ENCODE measurements at regions not wholly inside any gene's neighbourhood (a gene's known extent, or its start where the extent isn't known, plus 50 kb on each side); places are given as distances from the start of the nearest gene placed in this dataset.

GRCh38 chr1:88296642-88297041, 387.4 kb upstream of the PKN2 start:
- no peak overlapping the region for H3K9ac ChIP-seq (ENCODE audit: low read length)
- H3K9me3 ChIP-seq (ENCODE audit: control insufficient read depth, low read length): no peaks in the 10 kb centered on the region

DNA sequence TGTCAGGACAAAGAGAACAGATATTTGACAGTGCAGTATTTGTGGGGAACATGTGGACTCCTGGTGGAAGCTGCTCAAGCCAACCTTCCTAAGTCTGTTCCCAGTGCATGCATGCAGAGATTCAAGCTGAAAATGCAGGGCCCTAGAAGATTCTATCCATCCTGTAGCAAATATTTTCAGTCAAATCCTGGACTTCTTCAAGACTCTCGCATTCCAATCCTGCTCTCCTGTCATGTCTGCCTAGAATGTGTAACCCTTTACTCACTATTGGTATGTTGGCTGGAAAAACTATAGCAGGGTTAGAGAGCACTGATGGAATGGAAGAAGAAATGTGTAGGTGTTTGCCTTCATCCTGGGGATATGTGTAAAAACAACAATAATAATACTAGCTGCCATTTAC, 385.6 kb upstream of the PKN2 start:
- no peaks in the 10 kb centered on the region for H3K79me1 ChIP-seq (replicated peaks; ENCODE audit: low read length, poor library complexity, severe bottlenecking)
- H4K8ac ChIP-seq (ENCODE audit: low read length): no peak overlapping the region
- H3K4me3 ChIP-seq (ENCODE audit: insufficient read depth in 1 of 2, low read depth in 1 of 2, low read length in 2 of 2): no peak overlapping the region
- H3K14ac ChIP-seq (ENCODE audit: low read length in 2 of 2): no peak overlapping the region
- H3K27me3 ChIP-seq (ENCODE audit: control insufficient read depth in 1 of 2, insufficient read depth in 1 of 2, low read length in 2 of 2): no peaks in the 10 kb centered on the region
- no peak overlapping the region for H3K4me2 ChIP-seq (ENCODE audit: low read length, poor library complexity, severe bottlenecking)
- no peak overlapping the region for H2AK5ac ChIP-seq (ENCODE audit: low read length, severe bottlenecking)
- H3K9ac ChIP-seq (ENCODE audit: low read length): no peak overlapping the region
- no CpG with 5 or more reads among the region's 1 CpG for WGBS
- H2BK5ac ChIP-seq (ENCODE audit: low read depth, low read length, poor library complexity, severe bottlenecking): no peak overlapping the region
- no peaks in the 10 kb centered on the region for H3K36me3 ChIP-seq (ENCODE audit: control insufficient read depth in 1 of 2, insufficient read depth in 2 of 2, low read depth in 1 of 2, low read length in 2 of 2)
- H3K4me1 ChIP-seq (ENCODE audit: control insufficient read depth, insufficient read depth, low read depth, low read length): no peaks in the 10 kb centered on the region
- H2BK120ac ChIP-seq (ENCODE audit: low read depth, low read length): no peak overlapping the region
- no peak overlapping the region for H2BK12ac ChIP-seq (ENCODE audit: low read length in 2 of 2)
- no peak overlapping the region for H2BK15ac ChIP-seq (ENCODE audit: low read depth, poor library complexity, severe bottlenecking)
- no peaks in the 10 kb centered on the region for H3K9me3 ChIP-seq (ENCODE audit: control insufficient read depth, low read length)
- no peak for DNase-seq
- no peak overlapping the region for H3K23ac ChIP-seq (ENCODE audit: low read length in 2 of 2)
- no peak overlapping the region for H3K18ac ChIP-seq (ENCODE audit: low read depth in 1 of 2, low read length in 2 of 2)
- no peak overlapping the region for H2AFZ ChIP-seq (ENCODE audit: low read depth, low read length)
- no peak overlapping the region for H4K91ac ChIP-seq (ENCODE audit: low read length)
- no peak overlapping the region for H3K4ac ChIP-seq (ENCODE audit: low read depth in 1 of 2, low read length in 2 of 2)
- H3K27ac ChIP-seq (ENCODE audit: low read length, poor library complexity, severe bottlenecking): no peak overlapping the region

More at GRCh38 chr1:88296642-88297041, 387.4 kb upstream of the PKN2 start:
- Histone ChIP-seq H2BK5ac (ENCODE audit: low read depth, low read length, poor library complexity, severe bottlenecking) (no peak overlapping the region), H3K4ac (ENCODE audit: low read depth in 1 of 2, low read length in 2 of 2) (no peak overlapping the region), H2BK12ac (ENCODE audit: low read length in 2 of 2) (no peak overlapping the region), H3K27ac (ENCODE audit: low read length, poor library complexity, severe bottlenecking) (no peak overlapping the region), H2BK120ac (ENCODE audit: low read depth, low read length) (no peak overlapping the region), H2AFZ (ENCODE audit: low read depth, low read length) (no peak overlapping the region), H3K36me3 (ENCODE audit: control insufficient read depth in 1 of 2, insufficient read depth in 2 of 2, low read depth in 1 of 2, low read length in 2 of 2) (no peaks in the 10 kb centered on the region), H3K79me1 (replicated peaks; ENCODE audit: low read length, poor library complexity, severe bottlenecking) (no peaks in the 10 kb centered on the region), H3K23ac (ENCODE audit: low read length in 2 of 2) (no peak overlapping the region), H3K14ac (ENCODE audit: low read length in 2 of 2) (no peak overlapping the region), H3K18ac (ENCODE audit: low read depth in 1 of 2, low read length in 2 of 2) (no peak overlapping the region), H4K8ac (ENCODE audit: low read length) (no peak overlapping the region), H2BK15ac (ENCODE audit: low read depth, poor library complexity, severe bottlenecking) (no peak overlapping the region), H2AK5ac (ENCODE audit: low read length, severe bottlenecking) (no peak overlapping the region), H3K4me2 (ENCODE audit: low read length, poor library complexity, severe bottlenecking) (no peak overlapping the region), H4K91ac (ENCODE audit: low read length) (no peak overlapping the region), H3K4me3 (ENCODE audit: insufficient read depth in 1 of 2, low read depth in 1 of 2, low read length in 2 of 2) (no peak overlapping the region), H3K4me1 (ENCODE audit: control insufficient read depth, insufficient read depth, low read depth, low read length) (no peaks in the 10 kb centered on the region), H3K27me3 (ENCODE audit: control insufficient read depth in 1 of 2, insufficient read depth in 1 of 2, low read length in 2 of 2) (no peaks in the 10 kb centered on the region)
- WGBS: 80% methylated on average over 1 of the region's 2 CpGs
- DNase-seq: no peak

DNA sequence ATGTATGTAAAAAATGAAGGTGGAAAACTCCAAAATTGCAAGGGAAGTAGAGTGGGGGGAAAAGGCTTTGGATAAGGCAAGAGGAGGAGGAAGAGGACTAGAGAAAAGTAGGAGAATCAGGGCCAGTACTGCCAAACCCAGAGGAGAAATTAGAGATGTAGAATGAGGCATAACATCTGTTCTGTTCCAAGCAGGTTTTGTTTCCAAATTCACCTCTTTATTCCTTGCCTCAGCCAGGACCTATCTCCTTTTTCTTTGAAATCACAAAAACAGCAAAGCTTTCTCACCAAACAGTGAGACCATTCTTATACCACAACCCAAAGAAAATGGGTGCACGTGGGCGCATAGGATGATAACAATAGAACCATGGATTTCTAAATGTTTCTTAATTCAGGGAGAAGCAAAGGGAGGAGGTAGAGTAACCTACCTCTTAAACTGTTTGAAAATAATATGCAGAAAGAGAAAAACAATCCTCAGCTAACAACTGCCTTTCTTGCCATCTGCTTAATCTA, 383.3 kb upstream of the PKN2 start:
- no peak overlapping the region for H2BK5ac ChIP-seq (ENCODE audit: low read depth, low read length, poor library complexity, severe bottlenecking)
- WGBS: no CpG with 5 or more reads among the region's 2 CpGs
- no peak overlapping the region for H3K4me2 ChIP-seq (ENCODE audit: low read length, poor library complexity, severe bottlenecking)
- H4K91ac ChIP-seq (ENCODE audit: low read length): no peak overlapping the region
- H2BK120ac ChIP-seq (ENCODE audit: low read depth, low read length): no peak overlapping the region
- no peaks in the 10 kb centered on the region for H3K36me3 ChIP-seq (ENCODE audit: control insufficient read depth in 1 of 2, insufficient read depth in 2 of 2, low read depth in 1 of 2, low read length in 2 of 2)
- no peak overlapping the region for H2BK12ac ChIP-seq (ENCODE audit: low read length in 2 of 2)
- no peaks in the 10 kb centered on the region for H3K9me3 ChIP-seq (ENCODE audit: control insufficient read depth, low read length)
- H2AK5ac ChIP-seq (ENCODE audit: low read length, severe bottlenecking): no peak overlapping the region
- H2BK15ac ChIP-seq (ENCODE audit: low read depth, poor library complexity, severe bottlenecking): no peak overlapping the region
- no peak overlapping the region for H3K27ac ChIP-seq (ENCODE audit: low read length, poor library complexity, severe bottlenecking)
- H3K14ac ChIP-seq (ENCODE audit: low read length in 2 of 2): no peak overlapping the region
- H3K18ac ChIP-seq (ENCODE audit: low read depth in 1 of 2, low read length in 2 of 2): no peak overlapping the region
- H3K9ac ChIP-seq (ENCODE audit: low read length): no peak overlapping the region
- H3K4me1 ChIP-seq (ENCODE audit: control insufficient read depth, insufficient read depth, low read depth, low read length): no peaks in the 10 kb centered on the region
- H3K27me3 ChIP-seq (ENCODE audit: control insufficient read depth in 1 of 2, insufficient read depth in 1 of 2, low read length in 2 of 2): no peaks in the 10 kb centered on the region
- DNase-seq: no peak
- H3K79me1 ChIP-seq (replicated peaks; ENCODE audit: low read length, poor library complexity, severe bottlenecking): no peaks in the 10 kb centered on the region
- H3K23ac ChIP-seq (ENCODE audit: low read length in 2 of 2): no peak overlapping the region
- H4K8ac ChIP-seq (ENCODE audit: low read length): no peak overlapping the region
- H3K4ac ChIP-seq (ENCODE audit: low read depth in 1 of 2, low read length in 2 of 2): no peak overlapping the region
- no peak overlapping the region for H3K4me3 ChIP-seq (ENCODE audit: insufficient read depth in 1 of 2, low read depth in 1 of 2, low read length in 2 of 2)
- no peak overlapping the region for H2AFZ ChIP-seq (ENCODE audit: low read depth, low read length)

GRCh38 chr1:88302843-88303486, 381.1 kb upstream of the PKN2 start:
- Histone ChIP-seq H3K4me2 (ENCODE audit: low read length, poor library complexity, severe bottlenecking) (no peak overlapping the region), H3K27ac (ENCODE audit: low read length, poor library complexity, severe bottlenecking) (no peak overlapping the region), H3K9ac (ENCODE audit: low read length) (peak overlapping the region; percentile 44), H3K14ac (ENCODE audit: low read length in 2 of 2) (no peak overlapping the region), H2AK5ac (ENCODE audit: low read length, severe bottlenecking) (no peak overlapping the region), H2BK15ac (ENCODE audit: low read depth, poor library complexity, severe bottlenecking) (no peak overlapping the region), H3K27me3 (ENCODE audit: control insufficient read depth in 1 of 2, insufficient read depth in 1 of 2, low read length in 2 of 2) (no peaks in the 10 kb centered on the region), H3K36me3 (ENCODE audit: control insufficient read depth in 1 of 2, insufficient read depth in 2 of 2, low read depth in 1 of 2, low read length in 2 of 2) (no peaks in the 10 kb centered on the region), H2BK5ac (ENCODE audit: low read depth, low read length, poor library complexity, severe bottlenecking) (no peak overlapping the region), H4K8ac (ENCODE audit: low read length) (no peak overlapping the region), H3K23ac (ENCODE audit: low read length in 2 of 2) (no peak overlapping the region), H3K79me1 (replicated peaks; ENCODE audit: low read length, poor library complexity, severe bottlenecking) (no peaks in the 10 kb centered on the region), H2BK120ac (ENCODE audit: low read depth, low read length) (no peak overlapping the region), H3K4ac (ENCODE audit: low read depth in 1 of 2, low read length in 2 of 2) (no peak overlapping the region), H3K4me1 (ENCODE audit: control insufficient read depth, insufficient read depth, low read depth, low read length) (no peaks in the 10 kb centered on the region), H2BK12ac (ENCODE audit: low read length in 2 of 2) (no peak overlapping the region), H2AFZ (ENCODE audit: low read depth, low read length) (no peak overlapping the region), H3K9me3 (ENCODE audit: control insufficient read depth, low read length) (no peaks in the 10 kb centered on the region), H3K4me3 (ENCODE audit: insufficient read depth in 1 of 2, low read depth in 1 of 2, low read length in 2 of 2) (no peak overlapping the region), H3K18ac (ENCODE audit: low read depth in 1 of 2, low read length in 2 of 2) (no peak overlapping the region), H4K91ac (ENCODE audit: low read length) (no peak overlapping the region)
- 76% methylated on average over 1 of the region's 4 CpGs for WGBS
- DNase-seq: peak; percentile 39
